Right ventricle myocardium superior (tissue), 1 donor: ENCODE measurements at regions not wholly inside any gene's neighbourhood (a gene's known extent, or its start where the extent isn't known, plus 50 kb on each side); places are given as distances from the start of the nearest gene placed in this dataset.
A peak's percentile ranks its signal among the peaks of the same experiment; 100 is the strongest.
"Not testable (repeated sequence)": the region's sequence is repeated elsewhere in the genome, so short reads cannot be mapped to it uniquely, and the experiment has no call there.

Experiments used
- ATAC-seq: fragments of 200-7000 bp; cut with Tn5 transposase; one replicate; pipeline ENCODE4 v1.9.1; 2020; ENCODE audit warnings: mild to moderate bottlenecking; ENCODE audit not compliant: poor library complexity
- DNase-seq: peaks from one replicate; pipeline ENCODE4 v3.0.0-alpha.2; 2020
- intact Hi-C: fragments of 100-400 bp; cut with DNase I; formaldehyde crosslinking; loops from one replicate; pipeline ENCODE4 v1.11.2; 2022
- donor health status: DM: no; HTN: yes; CAD: no; lungs with severe emphysema.

- intact Hi-C loops: no loop called here
- peak; percentile 95 for ATAC-seq
- DNase-seq: peak; percentile 58
These were observed 157.1 kb downstream of the RGS9 start for GRCh38 chr17:65294181-65294719.

GRCh38 chr17:65293584-65294180 lies 156.5 kb downstream of the RGS9 start:
- ATAC-seq (no peak), DNase-seq (no peak)
- intact Hi-C loops: no loop called here

- ATAC-seq (no peak), DNase-seq (no peak)
- intact Hi-C loops: no loop called here
These were observed 155.3 kb downstream of the RGS9 start for GRCh38 chr17:65292430-65292829.

GRCh38 chr17:65291301-65291700 lies 154.1 kb downstream of the RGS9 start:
- ATAC-seq, DNase-seq, intact Hi-C loops: not testable (repeated sequence)

- peak; percentile 66 for ATAC-seq
- no peak for DNase-seq
- intact Hi-C loops: no loop called here
These were observed 153.4 kb downstream of the RGS9 start for GRCh38 chr17:65290616-65291015.

- intact Hi-C loops: no loop called here
- ATAC-seq: no peak
- DNase-seq: no peak
These were observed 152.9 kb downstream of the RGS9 start for GRCh38 chr17:65290056-65290455.

GRCh38 chr17:65287040-65287439 lies 149.9 kb downstream of the RGS9 start:
- no peak for DNase-seq
- intact Hi-C loops: no loop called here
- no peak for ATAC-seq

GRCh38 chr17:65283704-65284103 lies 146.5 kb downstream of the RGS9 start:
- intact Hi-C loops: no loop called here
- no peak for ATAC-seq
- DNase-seq: no peak

- no peak for DNase-seq
- ATAC-seq: no peak
- intact Hi-C loops: no loop called here
These were observed 142.3 kb downstream of the RGS9 start for GRCh38 chr17:65279456-65279855.

- no peak for ATAC-seq
- intact Hi-C loops: no loop called here
- no peak for DNase-seq
These were observed 141.6 kb downstream of the RGS9 start for GRCh38 chr17:65278820-65279184.

GRCh38 chr17:65278050-65278819 lies 141.1 kb downstream of the RGS9 start:
- peak; percentile 51 for DNase-seq
- intact Hi-C loops: no loop called here

GRCh38 chr17:65277576-65277975 lies 140.4 kb downstream of the RGS9 start:
- ATAC-seq: no peak
- intact Hi-C loops: no loop called here
- DNase-seq: no peak

More at GRCh38 chr17:65278050-65278819, 141.1 kb downstream of the RGS9 start:
- peak; percentile 85 for ATAC-seq
